GM19240 (cell line): ENCODE measurements at regions not wholly inside any gene's neighbourhood (a gene's known extent, or its start where the extent isn't known, plus 50 kb on each side); places are given as distances from the start of the nearest gene placed in this dataset.
A peak's percentile ranks its signal among the peaks of the same experiment; 100 is the strongest.

Experiments used
- DNase-seq: peaks from one replicate; pipeline ENCODE4 v3.0.0; 2011; ENCODE audit warnings: low spot score; ENCODE audit not compliant: insufficient read length

GRCh38 chr5:107265193-107265592 lies 405.5 kb downstream of the EFNA5 start:
- no peak for DNase-seq

- no peak for DNase-seq
These were observed 407.2 kb downstream of the EFNA5 start for GRCh38 chr5:107263387-107264018.

- no peak for DNase-seq
These were observed 412.7 kb downstream of the EFNA5 start for GRCh38 chr5:107257885-107258520.

- no peak for DNase-seq
These were observed 415.9 kb downstream of the EFNA5 start for GRCh38 chr5:107254902-107255234.

- no peak for DNase-seq
These were observed 416.4 kb downstream of the EFNA5 start for GRCh38 chr5:107254214-107254901.

GRCh38 chr5:107253246-107253645 lies 417.5 kb downstream of the EFNA5 start:
- no peak for DNase-seq

GRCh38 chr5:107251151-107251550 lies 419.6 kb downstream of the EFNA5 start:
- no peak for DNase-seq

- peak; percentile 3 for DNase-seq
These were observed 422.6 kb downstream of the EFNA5 start for GRCh38 chr5:107248066-107248695.

GRCh38 chr5:107247427-107247826 lies 423.3 kb downstream of the EFNA5 start:
- no peak for DNase-seq

GRCh38 chr5:107243220-107243579 lies 427.5 kb downstream of the EFNA5 start:
- no peak for DNase-seq

GRCh38 chr5:107242411-107243219 lies 428.1 kb downstream of the EFNA5 start:
- DNase-seq: no peak

GRCh38 chr5:107241841-107242240 lies 428.9 kb downstream of the EFNA5 start:
- no peak for DNase-seq

- DNase-seq: no peak
These were observed 435.6 kb downstream of the EFNA5 start for GRCh38 chr5:107235167-107235566.

- no peak for DNase-seq
These were observed 437.9 kb downstream of the EFNA5 start for GRCh38 chr5:107232788-107233187.

GRCh38 chr5:107232293-107232692 lies 438.4 kb downstream of the EFNA5 start:
- DNase-seq: no peak

GRCh38 chr5:107231191-107231590 lies 439.5 kb downstream of the EFNA5 start:
- DNase-seq: no peak

- DNase-seq: no peak
These were observed 440.4 kb downstream of the EFNA5 start for GRCh38 chr5:107230367-107230766.

GRCh38 chr5:107228226-107228625 lies 442.5 kb downstream of the EFNA5 start:
- no peak for DNase-seq

- DNase-seq: no peak
These were observed 446.5 kb downstream of the EFNA5 start for GRCh38 chr5:107224272-107224671.

GRCh38 chr5:107223066-107223465 lies 447.7 kb downstream of the EFNA5 start:
- DNase-seq: no peak

GRCh38 chr5:107219993-107220392 lies 450.7 kb downstream of the EFNA5 start:
- DNase-seq: no peak
